Loucy (cell line): ENCODE measurements at regions not wholly inside any gene's neighbourhood (a gene's known extent, or its start where the extent isn't known, plus 50 kb on each side); places are given as distances from the start of the nearest gene placed in this dataset.

Experiments used
- CTCF ChIP-seq: fragments of 200-600 bp; sonication (generic); conservative IDR thresholded peaks from 2 replicates; pipeline ENCODE4 v1.5.1; 2014; ENCODE audit warnings: mild to moderate bottlenecking, antibody characterized with exemption, low read length
- EZH2phosphoT487 ChIP-seq: fragments of 200-600 bp; IDR thresholded peaks from 2 replicates; pipeline ENCODE4 v1.6.1; 2018; ENCODE audit warnings: antibody characterized with exemption, mild to moderate bottlenecking, moderate library complexity, borderline replicate concordance

- TF ChIP-seq EZH2phosphoT487 (no peak), CTCF (no peak)
Observed at GRCh38 chr5:8683496-8683895, 814.5 kb downstream of the MTRR start.
